HL-60 (cell line): ENCODE measurements at regions not wholly inside any gene's neighbourhood (a gene's known extent, or its start where the extent isn't known, plus 50 kb on each side); places are given as distances from the start of the nearest gene placed in this dataset.

Experiments used
- DNase-seq, 2 experiments: peaks; one replicate each; pipeline ENCODE4 v3.0.0-alpha.2; 2010 to 2020; ENCODE audit warnings: low read depth in 1 of 2, low spot score in 1 of 2
- H3K27ac ChIP-seq: fragments of 250-450 bp; sonication (Bioruptor Pico); replicated peaks from 2 replicates; pipeline ENCODE4 v1.5.1; 2020; ENCODE audit warnings: mild to moderate bottlenecking, moderate library complexity
- H3K27me3 ChIP-seq: fragments of 250-450 bp; sonication (Bioruptor Pico); 2 replicates; pipeline ENCODE4 v1.5.1; 2021; ENCODE audit warnings: mild to moderate bottlenecking, moderate library complexity; ENCODE audit not compliant: insufficient read depth, poor library complexity, severe bottlenecking
- H3K4me3 ChIP-seq: replicated peaks from 2 replicates; pipeline ENCODE4 v1.5.1; 2011; ENCODE audit warnings: mild to moderate bottlenecking, control low read depth, low read length; ENCODE audit not compliant: insufficient read depth
- GABPA ChIP-seq: IDR thresholded peaks from 2 replicates; pipeline ENCODE4 v1.6.1; 2012; ENCODE audit warnings: low read depth
- POLR2AphosphoS5 ChIP-seq: IDR thresholded peaks from 2 replicates; pipeline ENCODE4 v1.6.1; 2012; ENCODE audit warnings: low read depth
- SPI1 ChIP-seq: IDR thresholded peaks from 2 replicates; pipeline ENCODE4 v1.6.1; 2012; ENCODE audit warnings: low read depth, mild to moderate bottlenecking, borderline replicate concordance
- TF ChIP-seq, protein P1 (sequence below): IDR thresholded peaks from one replicate; pipeline ENCODE4 v1.5.1; 2011; ENCODE audit warnings: low read length, control low read depth, inconsistent platforms; ENCODE audit not compliant: insufficient read depth
- TF ChIP-seq, protein P2 (sequence below): IDR thresholded peaks from 2 replicates; pipeline ENCODE4 v1.6.1; 2012; ENCODE audit warnings: low read depth; ENCODE audit not compliant: insufficient replicate concordance

DNA sequence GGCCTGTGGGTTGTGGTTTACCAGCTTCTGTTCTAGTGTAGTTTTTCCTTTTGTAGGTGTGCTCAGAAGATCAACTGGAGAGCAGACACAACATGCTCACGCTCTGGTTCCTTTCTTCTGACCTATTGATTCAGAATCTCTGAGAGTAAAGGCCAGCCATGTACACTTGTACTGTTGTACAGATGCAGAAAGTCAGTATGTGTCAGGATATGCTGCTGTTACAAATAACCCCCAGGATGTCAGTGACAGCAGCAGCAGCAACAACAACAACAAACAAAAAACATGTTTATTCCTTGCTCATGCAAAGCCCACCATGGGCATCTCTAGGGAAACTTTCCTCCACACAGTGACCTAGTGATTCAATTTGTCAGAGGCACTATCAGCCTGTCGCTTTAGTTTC, 154.8 kb upstream of the RBFOX1 start:
- DNase-seq = no peak
- TF ChIP-seq SPI1 = no peak
- TF ChIP-seq, protein P1, sequence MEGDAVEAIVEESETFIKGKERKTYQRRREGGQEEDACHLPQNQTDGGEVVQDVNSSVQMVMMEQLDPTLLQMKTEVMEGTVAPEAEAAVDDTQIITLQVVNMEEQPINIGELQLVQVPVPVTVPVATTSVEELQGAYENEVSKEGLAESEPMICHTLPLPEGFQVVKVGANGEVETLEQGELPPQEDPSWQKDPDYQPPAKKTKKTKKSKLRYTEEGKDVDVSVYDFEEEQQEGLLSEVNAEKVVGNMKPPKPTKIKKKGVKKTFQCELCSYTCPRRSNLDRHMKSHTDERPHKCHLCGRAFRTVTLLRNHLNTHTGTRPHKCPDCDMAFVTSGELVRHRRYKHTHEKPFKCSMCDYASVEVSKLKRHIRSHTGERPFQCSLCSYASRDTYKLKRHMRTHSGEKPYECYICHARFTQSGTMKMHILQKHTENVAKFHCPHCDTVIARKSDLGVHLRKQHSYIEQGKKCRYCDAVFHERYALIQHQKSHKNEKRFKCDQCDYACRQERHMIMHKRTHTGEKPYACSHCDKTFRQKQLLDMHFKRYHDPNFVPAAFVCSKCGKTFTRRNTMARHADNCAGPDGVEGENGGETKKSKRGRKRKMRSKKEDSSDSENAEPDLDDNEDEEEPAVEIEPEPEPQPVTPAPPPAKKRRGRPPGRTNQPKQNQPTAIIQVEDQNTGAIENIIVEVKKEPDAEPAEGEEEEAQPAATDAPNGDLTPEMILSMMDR = no peak
- TF ChIP-seq, protein P2, sequence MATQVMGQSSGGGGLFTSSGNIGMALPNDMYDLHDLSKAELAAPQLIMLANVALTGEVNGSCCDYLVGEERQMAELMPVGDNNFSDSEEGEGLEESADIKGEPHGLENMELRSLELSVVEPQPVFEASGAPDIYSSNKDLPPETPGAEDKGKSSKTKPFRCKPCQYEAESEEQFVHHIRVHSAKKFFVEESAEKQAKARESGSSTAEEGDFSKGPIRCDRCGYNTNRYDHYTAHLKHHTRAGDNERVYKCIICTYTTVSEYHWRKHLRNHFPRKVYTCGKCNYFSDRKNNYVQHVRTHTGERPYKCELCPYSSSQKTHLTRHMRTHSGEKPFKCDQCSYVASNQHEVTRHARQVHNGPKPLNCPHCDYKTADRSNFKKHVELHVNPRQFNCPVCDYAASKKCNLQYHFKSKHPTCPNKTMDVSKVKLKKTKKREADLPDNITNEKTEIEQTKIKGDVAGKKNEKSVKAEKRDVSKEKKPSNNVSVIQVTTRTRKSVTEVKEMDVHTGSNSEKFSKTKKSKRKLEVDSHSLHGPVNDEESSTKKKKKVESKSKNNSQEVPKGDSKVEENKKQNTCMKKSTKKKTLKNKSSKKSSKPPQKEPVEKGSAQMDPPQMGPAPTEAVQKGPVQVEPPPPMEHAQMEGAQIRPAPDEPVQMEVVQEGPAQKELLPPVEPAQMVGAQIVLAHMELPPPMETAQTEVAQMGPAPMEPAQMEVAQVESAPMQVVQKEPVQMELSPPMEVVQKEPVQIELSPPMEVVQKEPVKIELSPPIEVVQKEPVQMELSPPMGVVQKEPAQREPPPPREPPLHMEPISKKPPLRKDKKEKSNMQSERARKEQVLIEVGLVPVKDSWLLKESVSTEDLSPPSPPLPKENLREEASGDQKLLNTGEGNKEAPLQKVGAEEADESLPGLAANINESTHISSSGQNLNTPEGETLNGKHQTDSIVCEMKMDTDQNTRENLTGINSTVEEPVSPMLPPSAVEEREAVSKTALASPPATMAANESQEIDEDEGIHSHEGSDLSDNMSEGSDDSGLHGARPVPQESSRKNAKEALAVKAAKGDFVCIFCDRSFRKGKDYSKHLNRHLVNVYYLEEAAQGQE = no peak
- TF ChIP-seq POLR2AphosphoS5 = no peak
- TF ChIP-seq GABPA = no peak
- Histone ChIP-seq H3K4me3 (no peak overlapping the region), H3K27me3 (no peaks in the 10 kb centered on the region), H3K27ac (no peak overlapping the region)

DNA sequence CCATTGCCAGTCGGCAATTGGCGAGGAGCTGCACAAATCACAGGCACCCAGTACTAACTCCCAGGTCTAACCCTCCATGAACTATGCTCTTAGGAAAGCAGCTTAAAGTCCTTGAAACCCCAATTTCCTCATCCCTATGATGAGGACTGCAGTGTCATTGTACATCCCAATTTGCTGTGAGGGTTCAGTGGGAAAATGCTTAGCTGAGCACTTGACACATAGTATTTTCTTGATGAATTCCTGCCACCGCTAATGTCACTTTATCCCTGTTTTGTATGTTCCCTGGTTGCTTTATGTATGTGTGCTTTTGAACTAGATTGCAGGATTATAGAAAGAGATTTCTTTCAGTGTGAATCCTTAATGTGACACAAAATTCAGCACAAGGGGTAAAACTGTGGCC, 161.5 kb upstream of the RBFOX1 start:
- no peak for DNase-seq
- no peaks in the 10 kb centered on the region for H3K27me3 ChIP-seq
- H3K4me3 ChIP-seq = no peak overlapping the region
- TF ChIP-seq, protein P1 = no peak
- TF ChIP-seq, protein P2 = no peak
- no peak for TF ChIP-seq GABPA
- TF ChIP-seq SPI1 = no peak
- TF ChIP-seq POLR2AphosphoS5 = no peak
- no peak overlapping the region for H3K27ac ChIP-seq

DNA sequence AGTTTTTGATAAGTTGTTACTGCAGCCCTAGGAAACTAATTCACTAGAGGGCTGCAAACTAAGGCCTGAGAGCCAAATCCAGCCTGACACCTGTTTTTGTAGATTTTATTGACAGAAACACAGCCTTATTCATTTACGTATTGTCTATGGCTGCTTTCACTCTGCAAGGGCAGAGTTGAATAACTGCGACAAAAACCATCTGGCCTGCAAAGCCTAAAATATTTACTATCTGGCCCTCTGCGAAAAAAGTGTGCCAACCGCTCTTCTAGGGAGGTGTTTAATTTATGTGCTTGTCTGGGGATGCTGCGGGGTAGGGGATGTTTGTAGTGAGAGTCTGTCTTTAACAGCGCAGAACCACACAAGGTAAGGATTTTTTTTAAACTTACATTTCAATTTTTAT, 165.0 kb upstream of the RBFOX1 start:
- TF ChIP-seq, protein P2 = no peak
- TF ChIP-seq POLR2AphosphoS5 (no peak), GABPA (no peak), SPI1 (no peak)
- TF ChIP-seq, protein P1 = no peak
- H3K27me3 ChIP-seq = no peaks in the 10 kb centered on the region
- no peak overlapping the region for H3K27ac ChIP-seq
- no peak for DNase-seq
- H3K4me3 ChIP-seq = no peak overlapping the region
